ENCODE measurements at regions not wholly inside any gene's neighbourhood (a gene's known extent, or its start where the extent isn't known, plus 50 kb on each side); places are given as distances from the start of the nearest gene placed in this dataset.
A peak's percentile ranks its signal among the peaks of the same experiment; 100 is the strongest.

DNA sequence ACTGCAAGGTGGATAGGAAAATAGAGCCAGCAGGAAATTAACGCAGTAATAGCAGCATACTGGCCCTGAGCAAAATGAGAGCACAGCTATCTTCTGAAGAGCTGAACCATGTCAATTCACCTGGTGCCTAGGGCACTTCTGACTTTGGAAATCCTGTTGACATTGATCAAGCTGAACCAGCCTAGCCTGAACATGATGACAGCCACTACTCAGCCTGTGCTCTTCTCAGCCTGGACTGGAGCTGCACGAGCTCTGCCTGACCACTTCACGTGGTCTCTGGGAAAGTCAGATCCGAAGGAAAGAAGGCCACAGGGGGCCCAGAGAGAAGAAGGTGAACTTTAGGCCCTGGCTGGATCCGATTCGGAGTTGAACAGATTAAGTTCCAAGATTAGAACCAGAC, 421.9 kb downstream of the LPIN1 start:
- peak overlapping the region; percentile 18 for H3K27ac ChIP-seq
- TF ChIP-seq, protein P1, sequence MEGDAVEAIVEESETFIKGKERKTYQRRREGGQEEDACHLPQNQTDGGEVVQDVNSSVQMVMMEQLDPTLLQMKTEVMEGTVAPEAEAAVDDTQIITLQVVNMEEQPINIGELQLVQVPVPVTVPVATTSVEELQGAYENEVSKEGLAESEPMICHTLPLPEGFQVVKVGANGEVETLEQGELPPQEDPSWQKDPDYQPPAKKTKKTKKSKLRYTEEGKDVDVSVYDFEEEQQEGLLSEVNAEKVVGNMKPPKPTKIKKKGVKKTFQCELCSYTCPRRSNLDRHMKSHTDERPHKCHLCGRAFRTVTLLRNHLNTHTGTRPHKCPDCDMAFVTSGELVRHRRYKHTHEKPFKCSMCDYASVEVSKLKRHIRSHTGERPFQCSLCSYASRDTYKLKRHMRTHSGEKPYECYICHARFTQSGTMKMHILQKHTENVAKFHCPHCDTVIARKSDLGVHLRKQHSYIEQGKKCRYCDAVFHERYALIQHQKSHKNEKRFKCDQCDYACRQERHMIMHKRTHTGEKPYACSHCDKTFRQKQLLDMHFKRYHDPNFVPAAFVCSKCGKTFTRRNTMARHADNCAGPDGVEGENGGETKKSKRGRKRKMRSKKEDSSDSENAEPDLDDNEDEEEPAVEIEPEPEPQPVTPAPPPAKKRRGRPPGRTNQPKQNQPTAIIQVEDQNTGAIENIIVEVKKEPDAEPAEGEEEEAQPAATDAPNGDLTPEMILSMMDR (IDR thresholded peaks at IDR 0.05) = no peak
- intact Hi-C loops (cut with DNase I) = no loop called here
- H3K9ac ChIP-seq (ENCODE audit: low read depth in 2 of 2, low read length in 2 of 2) = no peak overlapping the region
- H3K9me3 ChIP-seq = no peaks in the 10 kb centered on the region
- H3K4me1 ChIP-seq = no peaks in the 10 kb centered on the region
- no peak overlapping the region for H3K4me3 ChIP-seq
- H3K36me3 ChIP-seq = no peaks in the 10 kb centered on the region
- H3K27me3 ChIP-seq = no peaks in the 10 kb centered on the region
- no peak for DNase-seq

DNA sequence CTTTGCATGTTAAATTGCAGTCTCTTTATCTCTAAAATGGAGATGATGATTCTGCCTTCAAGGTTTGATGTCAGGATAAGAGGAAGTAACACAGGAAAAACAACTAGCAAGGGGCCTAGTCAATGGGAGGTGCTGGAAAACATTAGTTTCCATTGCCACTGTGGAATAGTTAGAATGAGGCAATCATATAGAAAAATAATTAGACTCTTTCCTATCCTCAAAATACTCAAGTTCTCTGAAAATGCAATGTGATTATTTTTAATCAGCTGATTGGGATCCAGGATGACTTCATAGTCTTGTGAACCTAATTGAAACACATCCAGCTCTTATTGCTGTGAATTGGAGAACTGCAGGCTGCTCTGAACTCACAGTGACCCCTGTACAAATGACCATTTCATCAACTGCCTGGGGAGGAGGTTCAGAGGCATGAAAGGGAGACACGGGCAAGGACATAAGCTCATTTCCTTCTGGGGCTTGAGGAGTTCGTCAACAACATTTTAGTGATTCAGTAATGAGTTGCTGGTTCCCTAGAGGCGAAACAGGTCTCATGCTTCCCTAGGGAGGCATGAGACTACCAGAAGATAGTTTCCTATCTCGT, 422.5 kb downstream of the LPIN1 start:
- H3K9me3 ChIP-seq = no peaks in the 10 kb centered on the region
- no peak for DNase-seq
- intact Hi-C loops (cut with DNase I) = no loop called here
- H3K4me3 ChIP-seq = no peak overlapping the region
- H3K27ac ChIP-seq = peak overlapping the region; percentile 18
- H3K36me3 ChIP-seq = no peaks in the 10 kb centered on the region
- no peaks in the 10 kb centered on the region for H3K4me1 ChIP-seq
- no peak overlapping the region for H3K9ac ChIP-seq (ENCODE audit: low read depth in 2 of 2, low read length in 2 of 2)
- TF ChIP-seq, protein P1 (IDR thresholded peaks at IDR 0.05) = no peak
- H3K27me3 ChIP-seq = no peaks in the 10 kb centered on the region

DNA sequence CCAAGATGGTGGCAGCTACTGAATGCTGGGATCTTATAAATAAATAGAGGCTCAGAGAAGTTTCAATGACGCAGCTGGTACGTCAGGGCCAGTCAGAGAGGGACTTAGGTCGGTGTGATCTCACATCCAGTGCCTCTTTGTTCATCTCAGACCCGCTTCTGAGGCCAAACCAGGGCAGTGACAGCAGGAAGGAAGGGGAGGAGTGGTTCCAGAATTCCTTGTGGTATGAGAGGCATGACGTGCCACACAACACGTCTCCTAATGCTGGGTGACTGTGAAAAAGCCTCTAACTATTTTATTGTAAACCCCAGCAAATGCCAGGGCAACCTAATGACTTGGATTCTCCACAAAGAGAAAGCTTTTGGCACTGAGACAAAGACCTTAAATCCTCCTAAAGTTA, 423.3 kb downstream of the LPIN1 start:
- H3K27ac ChIP-seq = peak overlapping the region; percentile 18
- no peak for DNase-seq
- no peaks in the 10 kb centered on the region for H3K36me3 ChIP-seq
- H3K9me3 ChIP-seq = no peaks in the 10 kb centered on the region
- no peak overlapping the region for H3K4me3 ChIP-seq
- TF ChIP-seq, protein P1 (IDR thresholded peaks at IDR 0.05) = no peak
- no peak overlapping the region for H3K9ac ChIP-seq (ENCODE audit: low read depth in 2 of 2, low read length in 2 of 2)
- H3K27me3 ChIP-seq = no peaks in the 10 kb centered on the region
- intact Hi-C loops (cut with DNase I) = no loop called here
- H3K4me1 ChIP-seq = no peaks in the 10 kb centered on the region

DNA sequence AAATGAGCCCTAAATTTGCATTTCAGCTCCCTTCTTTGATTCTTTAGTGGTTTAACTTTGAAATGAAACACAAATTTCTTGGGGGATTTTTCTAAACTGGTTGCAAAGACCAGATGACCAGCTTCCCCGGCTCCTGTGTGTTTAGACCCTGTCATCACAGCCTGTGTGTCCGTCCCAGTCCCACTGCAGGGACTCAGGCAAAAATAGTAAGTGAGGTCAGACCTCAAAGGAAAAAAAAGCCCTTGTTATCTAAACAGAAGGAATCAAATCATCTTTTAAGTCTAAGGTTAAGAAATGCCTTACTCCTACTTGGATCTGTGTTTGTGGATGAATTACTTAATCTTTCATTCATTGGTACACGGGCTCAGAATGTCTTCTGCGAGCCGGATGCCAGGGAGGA, 423.7 kb downstream of the LPIN1 start:
- H3K27me3 ChIP-seq = no peaks in the 10 kb centered on the region
- no peak overlapping the region for H3K9ac ChIP-seq (ENCODE audit: low read depth in 2 of 2, low read length in 2 of 2)
- H3K36me3 ChIP-seq = no peaks in the 10 kb centered on the region
- no peak for DNase-seq
- intact Hi-C loops (cut with DNase I) = no loop called here
- TF ChIP-seq, protein P1 (IDR thresholded peaks at IDR 0.05) = no peak
- H3K9me3 ChIP-seq = no peaks in the 10 kb centered on the region
- peak overlapping the region; percentile 18 for H3K27ac ChIP-seq
- no peaks in the 10 kb centered on the region for H3K4me1 ChIP-seq
- H3K4me3 ChIP-seq = no peak overlapping the region

DNA sequence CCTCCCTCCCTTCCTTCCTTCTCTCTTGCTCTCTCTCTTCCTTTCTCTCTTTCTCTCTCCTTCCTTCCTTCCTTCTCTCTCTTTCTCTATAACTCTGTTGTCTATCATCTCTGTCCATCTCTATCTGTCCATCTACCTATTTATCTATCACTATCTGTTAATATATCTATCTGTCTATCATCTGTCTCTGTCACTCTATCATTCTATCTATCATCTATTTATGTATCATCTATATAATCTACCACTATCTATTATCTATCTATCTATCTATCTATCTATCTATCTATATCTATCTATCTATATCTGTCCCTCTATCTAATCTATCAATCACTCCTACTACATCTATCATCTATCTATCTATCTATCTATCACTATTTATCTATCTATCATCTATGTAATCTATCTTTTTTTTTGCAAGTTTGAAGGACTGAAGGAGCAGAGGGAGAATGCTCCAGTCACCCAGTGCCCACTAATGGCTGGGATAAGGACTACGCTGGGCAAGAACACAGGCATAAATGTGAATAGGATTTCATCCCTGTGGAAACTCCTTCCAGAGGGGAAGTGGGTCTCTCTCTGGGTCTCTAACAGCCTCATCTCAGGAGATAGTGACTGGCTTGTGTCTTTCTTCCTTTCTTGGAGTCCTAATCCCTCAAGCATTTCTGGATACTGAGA, 427.0 kb downstream of the LPIN1 start:
- Histone ChIP-seq H3K4me3 (no peak overlapping the region), H3K36me3 (no peaks in the 10 kb centered on the region), H3K9me3 (no peaks in the 10 kb centered on the region), H3K27ac (no peak overlapping the region), H3K27me3 (no peaks in the 10 kb centered on the region), H3K4me1 (no peaks in the 10 kb centered on the region), H3K9ac (ENCODE audit: low read depth in 2 of 2, low read length in 2 of 2) (no peak overlapping the region)
- TF ChIP-seq, protein P1 (IDR thresholded peaks at IDR 0.05) = no peak
- DNase-seq = no peak
- intact Hi-C loops (cut with DNase I) = no loop called here

All from colonic mucosa (tissue), 4 donors.